Astrocyte (in vitro differentiated cells and primary cell): ENCODE measurements at regions not wholly inside any gene's neighbourhood (a gene's known extent, or its start where the extent isn't known, plus 50 kb on each side); places are given as distances from the start of the nearest gene placed in this dataset.

Experiments
- DNase-seq: peaks from one replicate; pipeline ENCODE4 v3.0.0-alpha.2; 2010; ENCODE audit warnings: low read depth
- FAIRE-seq: peaks from 2 replicates; lab custom pipeline; 2011; peaks lifted over from hg19 to GRCh38; lab: Jason Lieb, UNC
- H2AFZ ChIP-seq: 2 replicates; pipeline ENCODE4 v1.6.0; 2012; ENCODE audit warnings: low read depth, low read length, inconsistent platforms
- H3K27ac ChIP-seq: 2 replicates; pipeline ENCODE4 v1.5.1; 2011; ENCODE audit warnings: low read depth, low read length, inconsistent platforms
- H3K27me3 ChIP-seq: 2 replicates; pipeline ENCODE4 v1.6.0; 2011; ENCODE audit warnings: low read length, inconsistent platforms; ENCODE audit not compliant: insufficient read depth
- H3K36me3 ChIP-seq: 2 replicates; pipeline ENCODE4 v1.5.1; 2011; ENCODE audit warnings: low read length, inconsistent platforms; ENCODE audit not compliant: insufficient read depth
- H3K4me1 ChIP-seq: 2 replicates; pipeline ENCODE4 v1.5.1; 2011; ENCODE audit warnings: low read length, inconsistent platforms; ENCODE audit not compliant: insufficient read depth
- H3K4me2 ChIP-seq: 2 replicates; pipeline ENCODE4 v1.6.0; 2012; ENCODE audit warnings: low read length, inconsistent platforms
- H3K4me3 ChIP-seq: 2 replicates; pipeline ENCODE4 v1.5.1; 2011; ENCODE audit warnings: low read depth, mild to moderate bottlenecking, low read length, inconsistent platforms; ENCODE audit not compliant: insufficient read depth
- H3K79me2 ChIP-seq: 2 replicates; pipeline ENCODE4 v1.6.0; 2012; ENCODE audit warnings: mild to moderate bottlenecking, low read length, inconsistent platforms; ENCODE audit not compliant: insufficient read depth
- H3K9ac ChIP-seq: 2 replicates; pipeline ENCODE4 v1.6.0; 2012; ENCODE audit warnings: mild to moderate bottlenecking, low read length, inconsistent platforms
- H3K9me3 ChIP-seq: 2 replicates; pipeline ENCODE4 v1.5.1; 2012; ENCODE audit warnings: low read depth, mild to moderate bottlenecking, low read length, inconsistent platforms; ENCODE audit not compliant: insufficient read depth
- H4K20me1 ChIP-seq: 2 replicates; pipeline ENCODE4 v1.6.0; 2012; ENCODE audit warnings: low read length, inconsistent platforms; ENCODE audit not compliant: insufficient read depth
- H3K27ac Mint-ChIP-seq: one replicate; pipeline ENCODE4 v1.8.0; 2021; ENCODE audit warnings: mild to moderate bottlenecking, mixed read lengths; ENCODE audit not compliant: unreplicated experiment
- H3K27me3 Mint-ChIP-seq: one replicate; pipeline ENCODE4 v1.8.0; 2021; ENCODE audit warnings: low read depth, mixed read lengths; ENCODE audit not compliant: unreplicated experiment
- H3K36me3 Mint-ChIP-seq: one replicate; pipeline ENCODE4 v1.8.0; 2021; ENCODE audit warnings: low read depth, mixed read lengths; ENCODE audit not compliant: unreplicated experiment
- H3K4me1 Mint-ChIP-seq: one replicate; pipeline ENCODE4 v1.8.0; 2021; ENCODE audit warnings: low read depth, mixed read lengths; ENCODE audit not compliant: unreplicated experiment
- H3K4me3 Mint-ChIP-seq: one replicate; pipeline ENCODE4 v1.8.0; 2021; ENCODE audit warnings: mild to moderate bottlenecking, moderate library complexity, mixed read lengths; ENCODE audit not compliant: unreplicated experiment
- H3K9me3 Mint-ChIP-seq: one replicate; pipeline ENCODE4 v1.8.0; 2021; ENCODE audit warnings: mild to moderate bottlenecking, mixed read lengths; ENCODE audit not compliant: unreplicated experiment
- CTCF ChIP-seq: IDR thresholded peaks from 2 replicates; pipeline ENCODE4 v1.5.1; 2011; ENCODE audit warnings: low read depth, mild to moderate bottlenecking, inconsistent platforms, low read length, moderate library complexity; ENCODE audit not compliant: insufficient read depth
- EZH2 ChIP-seq: IDR thresholded peaks from 2 replicates; pipeline ENCODE4 v1.6.1; 2012; ENCODE audit warnings: mild to moderate bottlenecking, low read length, inconsistent platforms; ENCODE audit not compliant: insufficient read depth

DNA sequence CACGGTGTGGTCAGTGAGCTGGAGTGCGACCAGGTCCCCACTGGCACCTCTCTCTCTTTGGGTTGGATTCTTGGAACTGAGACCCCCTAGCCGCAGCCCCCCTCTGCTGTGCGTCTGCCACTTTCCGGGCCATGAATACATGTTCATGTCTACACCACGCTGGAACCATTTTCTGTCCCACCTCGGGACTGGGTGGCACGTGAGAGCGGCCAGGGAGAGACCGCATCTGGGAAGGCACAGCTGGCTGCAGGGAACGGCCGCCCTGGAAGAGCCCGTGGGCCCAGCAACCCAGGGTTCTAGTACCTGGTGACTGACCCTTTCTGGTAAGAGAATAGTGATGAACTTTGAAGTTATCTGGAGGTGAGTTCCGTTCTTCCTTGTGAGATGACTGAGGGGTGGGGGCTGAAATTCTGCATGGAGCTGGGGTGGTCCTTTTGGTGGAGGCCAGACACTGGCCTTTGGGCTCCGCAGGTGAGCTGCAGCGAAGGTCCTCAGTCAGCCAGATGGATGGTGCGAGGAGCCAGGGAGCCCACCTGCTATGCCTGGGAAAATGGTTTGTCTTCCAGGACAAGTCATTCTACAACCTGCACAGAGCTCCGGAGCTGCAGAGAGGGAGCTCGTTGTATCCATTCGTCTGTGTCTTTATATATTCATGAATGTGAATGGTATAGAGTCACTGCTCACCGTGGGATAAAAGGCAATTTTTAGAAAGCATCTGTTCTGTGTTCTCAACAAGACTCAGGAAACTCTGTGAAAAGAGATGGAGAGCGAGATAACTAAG, 223.5 kb downstream of the NDUFA10 start:
- no peak overlapping the region for H2AFZ ChIP-seq
- H3K9me3 ChIP-seq, result no peaks in the 10 kb centered on the region
- Mint-ChIP-seq H3K36me3 (no peaks in the 10 kb centered on the region), H3K4me1 (no peaks in the 10 kb centered on the region), H3K27me3 (peaks cover 40% of the 10 kb centered on the region), H3K4me3 (no peak overlapping the region), H3K9me3 (peaks cover 14% of the 10 kb centered on the region), H3K27ac (no peak overlapping the region)
- no peaks in the 10 kb centered on the region for H3K27me3 ChIP-seq
- FAIRE-seq (no peak), DNase-seq (no peak)
- no peak overlapping the region for H3K9ac ChIP-seq
- H3K4me2 ChIP-seq, result no peak overlapping the region
- no peak overlapping the region for H3K4me3 ChIP-seq
- no peaks in the 10 kb centered on the region for H4K20me1 ChIP-seq
- no peaks in the 10 kb centered on the region for H3K36me3 ChIP-seq
- no peaks in the 10 kb centered on the region for H3K79me2 ChIP-seq
- TF ChIP-seq CTCF, result no peak
- no peak for TF ChIP-seq EZH2
- H3K4me1 ChIP-seq, result no peaks in the 10 kb centered on the region
- no peak overlapping the region for H3K27ac ChIP-seq

- Histone ChIP-seq H4K20me1 (no peaks in the 10 kb centered on the region), H3K9me3 (no peaks in the 10 kb centered on the region), H3K27me3 (no peaks in the 10 kb centered on the region), H3K4me3 (no peak overlapping the region), H3K4me2 (no peak overlapping the region), H3K9ac (no peak overlapping the region), H3K36me3 (no peaks in the 10 kb centered on the region), H2AFZ (no peak overlapping the region), H3K27ac (no peak overlapping the region), H3K79me2 (no peaks in the 10 kb centered on the region), H3K4me1 (no peaks in the 10 kb centered on the region)
- TF ChIP-seq CTCF, result no peak
- H3K27ac Mint-ChIP-seq, result no peak overlapping the region
- no peak for DNase-seq
- peaks cover 38% of the 10 kb centered on the region for H3K27me3 Mint-ChIP-seq
- FAIRE-seq, result no peak
- no peak overlapping the region for H3K4me3 Mint-ChIP-seq
- no peaks in the 10 kb centered on the region for H3K4me1 Mint-ChIP-seq
- H3K36me3 Mint-ChIP-seq, result no peaks in the 10 kb centered on the region
- peaks cover 14% of the 10 kb centered on the region for H3K9me3 Mint-ChIP-seq
Measured at GRCh38 chr2:239800785-239801386, 224.3 kb downstream of the NDUFA10 start.

GRCh38 chr2:239797316-239797715, 227.8 kb downstream of the NDUFA10 start:
- H3K27ac ChIP-seq, result no peak overlapping the region

More at GRCh38 chr2:239797316-239797715, 227.8 kb downstream of the NDUFA10 start:
- FAIRE-seq, result no peak
- Histone ChIP-seq H2AFZ (no peak overlapping the region), H3K9me3 (no peaks in the 10 kb centered on the region), H3K4me1 (no peaks in the 10 kb centered on the region), H3K4me2 (no peak overlapping the region), H3K27me3 (no peaks in the 10 kb centered on the region), H3K79me2 (no peaks in the 10 kb centered on the region), H3K9ac (no peak overlapping the region), H3K4me3 (no peak overlapping the region), H3K36me3 (no peaks in the 10 kb centered on the region), H4K20me1 (no peaks in the 10 kb centered on the region)
- Mint-ChIP-seq H3K27ac (no peak overlapping the region), H3K36me3 (no peaks in the 10 kb centered on the region), H3K9me3 (peaks cover 16% of the 10 kb centered on the region), H3K27me3 (peaks cover 27% of the 10 kb centered on the region), H3K4me1 (no peaks in the 10 kb centered on the region), H3K4me3 (no peak overlapping the region)
- DNase-seq, result no peak
- TF ChIP-seq CTCF (no peak), EZH2 (no peak)
